GM20000 (cell line): ENCODE measurements at regions not wholly inside any gene's neighbourhood (a gene's known extent, or its start where the extent isn't known, plus 50 kb on each side); places are given as distances from the start of the nearest gene placed in this dataset.

ENCODE experiments used
- DNase-seq: peaks from one replicate; pipeline ENCODE4 v3.0.0; 2012; ENCODE audit warnings: low spot score
- CTCF ChIP-seq: IDR thresholded peaks from 2 replicates; pipeline ENCODE4 v1.5.1; 2012; ENCODE audit warnings: mild to moderate bottlenecking, control low read depth; ENCODE audit errors: extremely low read depth, missing control alignments

DNA sequence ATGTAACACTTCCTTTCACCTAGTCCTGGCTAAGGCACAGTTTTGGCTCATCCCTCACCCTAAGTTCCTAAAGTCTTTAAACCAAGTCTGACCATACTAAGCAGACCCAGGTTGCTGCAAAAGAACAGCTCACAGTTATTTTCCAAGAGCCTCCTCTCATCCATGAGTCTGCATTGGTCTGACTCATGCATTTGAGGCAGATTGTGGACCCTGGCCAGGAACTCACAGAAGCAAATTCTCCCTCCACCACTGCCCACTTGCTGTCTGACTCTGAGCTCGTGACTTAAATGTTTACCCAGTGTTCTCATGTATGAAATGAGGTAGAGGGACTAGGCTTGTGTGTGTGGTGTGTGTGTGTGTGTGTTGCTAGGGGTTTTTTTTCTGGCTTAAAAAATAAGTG is 1272.8 kb downstream of the TYW1 start:
- no peak for TF ChIP-seq CTCF
- DNase-seq, result no peak

DNA sequence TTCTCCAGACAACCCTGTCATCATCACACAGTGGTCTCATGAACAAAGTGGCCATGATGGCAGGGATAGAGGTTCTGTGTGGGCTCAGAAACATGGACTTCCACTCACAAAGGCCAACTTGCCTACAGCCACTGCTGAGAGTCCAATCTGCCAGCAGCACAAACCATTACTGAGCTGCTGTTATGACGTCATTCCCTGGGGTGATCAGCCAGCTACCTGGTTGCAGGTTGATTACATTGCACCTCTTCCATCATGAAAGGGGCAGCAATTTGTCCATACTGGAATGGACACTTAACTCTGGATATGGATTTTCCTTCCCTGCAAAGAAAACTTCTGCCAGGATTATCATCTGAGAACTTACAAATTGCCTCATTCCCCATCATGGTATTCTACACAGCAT is 1275.9 kb downstream of the TYW1 start:
- no peak for DNase-seq

DNA sequence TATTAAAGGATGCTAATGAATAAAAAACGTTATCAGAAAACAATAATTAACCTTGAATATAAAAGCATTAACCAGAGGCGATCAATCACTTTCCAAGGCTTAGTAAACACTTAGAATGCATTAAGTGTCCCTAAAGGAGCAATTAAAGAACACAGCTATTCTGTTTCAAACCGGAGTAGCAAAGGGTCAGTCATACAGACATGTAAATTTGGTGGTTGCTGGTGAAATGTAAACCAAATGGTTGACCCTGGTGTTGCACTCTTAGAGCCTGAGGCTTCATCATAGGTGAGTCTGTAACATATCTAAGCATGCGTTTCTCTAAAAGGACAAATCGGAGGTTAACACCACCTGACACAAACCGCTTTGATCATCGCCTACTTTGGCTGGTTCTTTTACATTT is 1280.1 kb downstream of the TYW1 start:
- no peak for TF ChIP-seq CTCF
- no peak for DNase-seq

More for the DNA sequence above, 1275.9 kb downstream of the TYW1 start:
- no peak for TF ChIP-seq CTCF

DNA sequence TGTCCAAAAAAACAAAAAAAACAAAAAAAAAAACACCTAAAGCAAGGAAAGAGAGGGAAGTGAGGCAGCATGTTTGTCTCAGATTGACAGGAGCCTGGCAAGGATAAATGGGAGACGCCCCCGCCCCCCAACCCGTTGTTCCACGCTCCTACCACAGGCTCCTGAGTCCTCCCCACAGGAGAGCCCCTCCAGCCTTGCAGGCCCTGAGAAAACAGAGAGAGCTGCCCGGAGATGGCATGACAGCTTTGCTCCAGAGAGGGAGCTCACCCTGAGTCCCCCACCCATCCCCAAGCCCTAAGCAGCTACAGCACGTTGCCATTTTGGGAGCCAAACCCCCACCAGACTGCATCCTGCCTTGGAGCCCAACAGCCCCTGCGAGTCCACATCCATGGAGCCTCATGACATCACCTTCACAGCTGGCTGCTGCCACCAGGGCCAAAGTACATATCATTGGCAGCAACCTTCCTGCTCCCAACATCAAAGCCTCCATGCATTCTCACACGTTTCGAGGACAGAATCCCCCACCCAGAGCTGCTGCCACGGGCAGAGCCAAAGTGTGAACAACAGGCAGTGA is 1283.3 kb downstream of the TYW1 start:
- DNase-seq, result no peak
- TF ChIP-seq CTCF, result no peak

DNA sequence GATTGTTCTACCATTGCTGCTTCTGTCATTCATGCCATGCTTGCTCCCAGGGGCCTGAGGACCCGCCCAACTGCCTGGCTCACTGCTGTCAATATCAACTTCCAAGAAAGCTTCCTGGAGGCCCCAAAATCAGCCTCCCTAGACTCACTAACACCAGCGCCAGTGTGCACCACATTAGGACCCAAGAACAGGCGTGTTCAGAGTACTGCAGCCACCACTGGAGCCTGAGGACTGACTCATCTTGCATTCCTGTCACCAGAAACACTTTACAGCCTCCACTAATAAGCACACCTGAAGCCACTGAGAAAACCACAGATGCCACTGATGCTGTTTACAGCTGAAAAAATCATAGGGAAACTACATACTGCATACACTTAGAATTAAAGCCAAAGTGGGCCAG is 1284.3 kb downstream of the TYW1 start:
- TF ChIP-seq CTCF, result no peak
- DNase-seq, result no peak

DNA sequence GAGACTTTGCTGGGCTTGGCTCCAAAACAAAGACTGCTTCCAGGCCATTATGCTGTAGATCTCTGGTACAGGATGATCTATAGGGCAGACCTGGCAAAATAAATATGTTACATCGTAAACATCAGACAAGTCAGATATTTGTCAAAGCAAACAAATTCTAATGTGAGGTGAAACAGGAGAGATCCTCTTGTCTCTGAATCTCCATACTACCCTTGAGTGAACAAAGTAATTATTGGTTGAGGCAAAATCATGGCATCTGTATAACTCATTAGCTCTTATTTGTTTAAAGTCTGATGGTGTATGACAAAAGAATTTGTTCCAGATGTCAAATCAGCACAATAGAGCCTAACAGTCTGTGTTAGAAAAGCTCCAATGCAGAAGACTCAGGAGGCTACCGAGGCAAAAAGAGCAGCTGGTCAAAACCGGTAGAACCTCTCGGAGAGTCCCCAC is 1291.5 kb downstream of the TYW1 start:
- no peak for TF ChIP-seq CTCF
- DNase-seq, result no peak

DNA sequence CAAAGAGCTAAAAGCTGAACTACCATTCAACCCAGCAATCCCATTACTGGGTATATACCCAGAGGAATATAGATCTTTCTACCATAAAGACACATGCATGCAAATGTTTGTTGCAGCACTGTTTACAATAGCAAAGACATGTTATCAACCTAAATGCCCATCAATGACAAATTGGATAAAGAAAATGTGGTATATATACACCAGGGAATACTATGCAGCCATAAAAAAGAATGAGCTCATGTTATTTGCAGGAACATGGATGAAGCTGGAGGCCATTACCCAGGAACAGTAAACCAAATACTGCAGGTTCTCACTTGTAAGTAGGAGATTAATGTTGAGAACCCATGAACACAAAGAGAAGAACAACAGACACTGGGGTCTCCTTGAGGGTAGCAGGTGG is 1295.1 kb downstream of the TYW1 start:
- TF ChIP-seq CTCF, result no peak
- DNase-seq, result no peak
